ENCODE measurements at regions not wholly inside any gene's neighbourhood (a gene's known extent, or its start where the extent isn't known, plus 50 kb on each side); places are given as distances from the start of the nearest gene placed in this dataset.
"Not testable (repeated sequence)": the region's sequence is repeated elsewhere in the genome, so short reads cannot be mapped to it uniquely, and the experiment has no call there.

- no peak for DNase-seq
These were observed 567.3 kb upstream of the ACTRT1 start for GRCh38 chrX:128619490-128619889.

- peak in 1 of 3 donors; percentile 0 for DNase-seq
These were observed 564.7 kb upstream of the ACTRT1 start for GRCh38 chrX:128616933-128617332.

- not testable (repeated sequence) for DNase-seq
These were observed 554.6 kb upstream of the ACTRT1 start for GRCh38 chrX:128606817-128607216.

GRCh38 chrX:128606357-128606756 lies 554.2 kb upstream of the ACTRT1 start:
- DNase-seq: not testable (repeated sequence)

GRCh38 chrX:128601706-128602105 lies 549.5 kb upstream of the ACTRT1 start:
- DNase-seq: no peak

GRCh38 chrX:128599632-128600031 lies 547.4 kb upstream of the ACTRT1 start:
- no peak for DNase-seq

- DNase-seq: no peak
These were observed 529.8 kb upstream of the ACTRT1 start for GRCh38 chrX:128582036-128582435.

GRCh38 chrX:128581615-128582014 lies 529.4 kb upstream of the ACTRT1 start:
- DNase-seq: no peak

- no peak for DNase-seq
These were observed 490.9 kb upstream of the ACTRT1 start for GRCh38 chrX:128543114-128543513.

- DNase-seq: peak in 1 of 3 donors; percentile 0
These were observed 466.3 kb upstream of the ACTRT1 start for GRCh38 chrX:128518508-128518907.

GRCh38 chrX:128517691-128518090 lies 465.5 kb upstream of the ACTRT1 start:
- DNase-seq: no peak

GRCh38 chrX:128504496-128504895 lies 452.3 kb upstream of the ACTRT1 start:
- DNase-seq: no peak

- no peak for DNase-seq
These were observed 411.9 kb upstream of the ACTRT1 start for GRCh38 chrX:128464116-128464515.

GRCh38 chrX:128460835-128461234 lies 408.6 kb upstream of the ACTRT1 start:
- no peak for DNase-seq

- DNase-seq: peak in 1 of 3 donors; percentile 39
These were observed 406.7 kb upstream of the ACTRT1 start for GRCh38 chrX:128458888-128459287.

- no peak for DNase-seq
These were observed 405.5 kb upstream of the ACTRT1 start for GRCh38 chrX:128457674-128458073.

- no peak for DNase-seq
These were observed 387.0 kb upstream of the ACTRT1 start for GRCh38 chrX:128439159-128439558.

- no peak for DNase-seq
These were observed 385.9 kb upstream of the ACTRT1 start for GRCh38 chrX:128438082-128438481.

GRCh38 chrX:128436397-128437103 lies 384.3 kb upstream of the ACTRT1 start:
- DNase-seq: no peak

- no peak for DNase-seq
These were observed 373.3 kb upstream of the ACTRT1 start for GRCh38 chrX:128425546-128425945.

GRCh38 chrX:128408842-128409241 lies 356.6 kb upstream of the ACTRT1 start:
- no peak for DNase-seq

- DNase-seq: no peak
These were observed 344.4 kb upstream of the ACTRT1 start for GRCh38 chrX:128396601-128397000.

- DNase-seq: not testable (repeated sequence)
These were observed 331.6 kb upstream of the ACTRT1 start for GRCh38 chrX:128383846-128384245.

GRCh38 chrX:128365492-128365891 lies 313.3 kb upstream of the ACTRT1 start:
- no peak for DNase-seq
